HepG2 (cell line): ENCODE measurements at regions not wholly inside any gene's neighbourhood (a gene's known extent, or its start where the extent isn't known, plus 50 kb on each side); places are given as distances from the start of the nearest gene placed in this dataset.

ENCODE experiments used
- ATAC-seq: fragments of 200-7000 bp; cut with Tn5 transposase; 3 replicates; pipeline ENCODE4 v1.9.1; 2020; ENCODE audit warnings: mild to moderate bottlenecking, moderate library complexity
- BruUV-seq: library from RNA; stranded (reverse); fragments of 400-500 nt; replicated peaks from 2 replicates; lab custom pipeline; 2021; lab: Mats Ljungman, UMichigan
- CTCF ChIA-PET: fragments of 300-600 bp; formaldehyde crosslinking; extraction: SDS; loops from one replicate; lab custom pipeline; 2021; ENCODE audit warnings: low total read pairs, inconsistent platforms, low intra/inter-chr PET ratio; lab: Yijun Ruan, JAX
- POLR2A ChIA-PET: fragments of 350-600 bp; sonication (Branson Sonifier 250); formaldehyde crosslinking; loops from one replicate; lab custom pipeline; 2020; ENCODE audit warnings: antibody characterized with exemption, inconsistent platforms; lab: Yijun Ruan, JAX
- DNase-seq: peaks from one replicate; pipeline ENCODE4 v3.0.0-alpha.2; 2015; ENCODE audit warnings: low spot score
- FAIRE-seq: peaks from 3 replicates; lab custom pipeline; 2011; peaks lifted over from hg19 to GRCh38; lab: Jason Lieb, UNC
- H2AFZ ChIP-seq: one replicate; pipeline ENCODE4 v1.6.1; 2011; ENCODE audit warnings: low read length, inconsistent platforms
- H3K27ac ChIP-seq: fragments of 300-600 bp; 3 replicates; pipeline ENCODE4 v1.8.0; 2011; ENCODE audit warnings: mixed run types, mild to moderate bottlenecking, mixed read lengths, low read length, inconsistent platforms; ENCODE audit not compliant: insufficient read depth; ENCODE audit errors: extremely low read length
- H3K27me3 ChIP-seq, 2 experiments: fragments of 200-600 bp in 1 of 2; 2 replicates in 1 of 2; 3 replicates in 1 of 2; pipeline versions ENCODE4 v1.6.0 to v1.8.0; 2011; ENCODE audit warnings: low read length in 2 of 2, mild to moderate bottlenecking in 2 of 2, moderate library complexity in 2 of 2, inconsistent platforms in 1 of 2; ENCODE audit not compliant: insufficient read depth in 2 of 2, control insufficient read depth in 1 of 2
- H3K36me3 ChIP-seq, 2 experiments: fragments of 200-600 bp in 1 of 2; replicated peaks in 1 of 2; 2 replicates in 1 of 2; 3 replicates in 1 of 2; pipeline versions ENCODE4 v1.5.1 to v1.8.0; 2011; ENCODE audit warnings: low read length in 2 of 2, inconsistent platforms in 1 of 2; ENCODE audit not compliant: insufficient read depth in 2 of 2, control insufficient read depth in 1 of 2
- H3K4me1 ChIP-seq: 2 replicates; pipeline ENCODE4 v1.5.1; 2012; ENCODE audit warnings: low read length, inconsistent platforms; ENCODE audit not compliant: insufficient read depth
- H3K4me2 ChIP-seq: 2 replicates; pipeline ENCODE4 v1.6.0; 2011; ENCODE audit warnings: low read depth, low read length, inconsistent platforms
- H3K4me3 ChIP-seq, 3 experiments: fragments of 200-600 bp in 1 of 3; sonication (generic), shearing (Covaris generic) in 1 of 3; replicated peaks in 1 of 3; 2 replicates each; pipeline ENCODE4 v1.5.1; 2011 to 2016; ENCODE audit warnings: low read length in 3 of 3, inconsistent platforms in 2 of 3, low read depth in 2 of 3, mild to moderate bottlenecking in 2 of 3, control low read depth in 1 of 3, mixed read lengths in 1 of 3; ENCODE audit not compliant: insufficient read depth in 1 of 3
- H3K79me2 ChIP-seq: one replicate; pipeline ENCODE4 v1.6.1; 2011; ENCODE audit warnings: low read length, inconsistent platforms; ENCODE audit not compliant: insufficient read depth
- H3K9ac ChIP-seq: 2 replicates; pipeline ENCODE4 v1.6.0; 2011; ENCODE audit warnings: mild to moderate bottlenecking, low read depth, low read length, inconsistent platforms; ENCODE audit not compliant: insufficient read depth
- H3K9me3 ChIP-seq: 2 replicates; pipeline ENCODE4 v1.5.1; 2012; ENCODE audit warnings: mild to moderate bottlenecking, low read length
- H4K20me1 ChIP-seq: 2 replicates; pipeline ENCODE4 v1.6.0; 2011; ENCODE audit warnings: inconsistent platforms, mild to moderate bottlenecking, low read length, moderate library complexity; ENCODE audit not compliant: insufficient read depth
- KLF12 ChIP-seq: sonication (generic); formaldehyde crosslinking; IDR thresholded peaks from 2 replicates; pipeline ENCODE4 v1.4.0; 2020; ENCODE audit warnings: missing genetic modification reagents, borderline replicate concordance
- SNAI1 ChIP-seq: sonication (generic); formaldehyde crosslinking; IDR thresholded peaks from 2 replicates; pipeline ENCODE4 v1.5.0; 2020; ENCODE audit warnings: mild to moderate bottlenecking, missing genetic modification reagents, borderline replicate concordance
- ZFP41 ChIP-seq: sonication (generic); formaldehyde crosslinking; IDR thresholded peaks from 2 replicates; pipeline ENCODE4 v1.4.0; 2020; ENCODE audit warnings: mild to moderate bottlenecking, missing genetic modification reagents, borderline replicate concordance
- WGBS: methylation state at CpG from one replicate; pipeline ENCODE4 v1.1.6; 2017; ENCODE audit warnings: low lambda C conversion rate; 5-methylcytosine and 5-hydroxymethylcytosine counted together
- in situ Hi-C: cut with HindIII; loops from 2 replicates; pipeline ENCODE4 v1.10.0; 2017; ENCODE audit warnings: low pct_unique_long_range_greater_than_20kb; ENCODE audit not compliant: extremely low pct_ligation_motif_present
- intact Hi-C: fragments of 100-400 bp; cut with micrococcal nuclease; formaldehyde crosslinking; loops from one replicate; pipeline ENCODE4 v1.10.0; 2022; ENCODE audit not compliant: unreplicated experiment
- TF ChIP-seq, protein P1 (sequence below): sonication (generic); formaldehyde crosslinking; IDR thresholded peaks from 2 replicates; pipeline ENCODE4 v1.4.0; 2020; ENCODE audit warnings: missing genetic modification reagents; ENCODE audit errors: not compliant biosample characterization
- TF ChIP-seq, protein P2 (sequence below): sonication (generic); formaldehyde crosslinking; IDR thresholded peaks from 2 replicates; pipeline ENCODE4 v1.5.0; 2020; ENCODE audit warnings: mild to moderate bottlenecking, missing genetic modification reagents, moderate library complexity

DNA sequence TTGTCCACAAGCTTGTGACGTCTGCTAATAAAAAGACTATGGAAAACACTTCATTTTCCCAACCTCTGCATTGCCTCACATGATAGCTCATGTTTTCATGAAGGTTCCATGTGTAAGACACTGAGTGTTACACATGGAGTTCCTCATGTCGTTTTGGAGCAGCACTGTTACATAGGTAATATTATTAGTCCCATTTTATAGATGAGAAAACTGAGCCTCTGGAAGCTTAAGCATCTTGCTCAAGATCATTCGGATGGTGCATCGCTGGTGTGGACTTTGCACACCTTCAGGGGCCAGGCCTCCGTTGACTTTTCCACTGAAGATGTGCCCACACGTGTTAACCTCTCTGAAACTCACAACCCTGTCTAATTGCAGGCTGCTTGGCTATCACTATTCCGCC lies 743.4 kb downstream of the UQCRFS1 start:
- BruUV-seq, result no TSS peak
- FAIRE-seq (no peak), DNase-seq (no peak), ATAC-seq (no peak)
- Histone ChIP-seq H3K79me2 (no peaks in the 10 kb centered on the region), H3K4me1 (no peaks in the 10 kb centered on the region), H3K9me3 (peaks cover 45% of the 10 kb centered on the region), H3K27ac (no peak overlapping the region), H3K27me3 (no peaks in the 10 kb centered on the region; a peak in 1 of 5 replicates), H3K4me3 (no peak overlapping the region), H3K4me2 (no peak overlapping the region), H4K20me1 (no peaks in the 10 kb centered on the region), H2AFZ (no peak overlapping the region), H3K9ac (no peak overlapping the region), H3K36me3 (no peaks in the 10 kb centered on the region)
- CTCF ChIA-PET, result no interaction called here
- POLR2A ChIA-PET, result no interaction called here
- TF ChIP-seq ZFP41 (CRISPR knock-in tag) (no peak), SNAI1 (CRISPR knock-in tag) (no peak)
- TF ChIP-seq, protein P1, sequence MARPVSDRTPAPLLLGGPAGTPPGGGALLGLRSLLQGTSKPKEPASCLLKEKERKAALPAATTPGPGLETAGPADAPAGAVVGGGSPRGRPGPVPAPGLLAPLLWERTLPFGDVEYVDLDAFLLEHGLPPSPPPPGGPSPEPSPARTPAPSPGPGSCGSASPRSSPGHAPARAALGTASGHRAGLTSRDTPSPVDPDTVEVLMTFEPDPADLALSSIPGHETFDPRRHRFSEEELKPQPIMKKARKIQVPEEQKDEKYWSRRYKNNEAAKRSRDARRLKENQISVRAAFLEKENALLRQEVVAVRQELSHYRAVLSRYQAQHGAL (CRISPR knock-in tag), result no peak
- 26% methylated on average over 5 of the region's 7 CpGs for WGBS
- intact Hi-C loops (no loop called here), in situ Hi-C loops (loop anchor here (10.0 to 25.0 kb wide), 2 partner anchors 235 to 418 kb away; no protein-coding TSS in a partner anchor)

DNA sequence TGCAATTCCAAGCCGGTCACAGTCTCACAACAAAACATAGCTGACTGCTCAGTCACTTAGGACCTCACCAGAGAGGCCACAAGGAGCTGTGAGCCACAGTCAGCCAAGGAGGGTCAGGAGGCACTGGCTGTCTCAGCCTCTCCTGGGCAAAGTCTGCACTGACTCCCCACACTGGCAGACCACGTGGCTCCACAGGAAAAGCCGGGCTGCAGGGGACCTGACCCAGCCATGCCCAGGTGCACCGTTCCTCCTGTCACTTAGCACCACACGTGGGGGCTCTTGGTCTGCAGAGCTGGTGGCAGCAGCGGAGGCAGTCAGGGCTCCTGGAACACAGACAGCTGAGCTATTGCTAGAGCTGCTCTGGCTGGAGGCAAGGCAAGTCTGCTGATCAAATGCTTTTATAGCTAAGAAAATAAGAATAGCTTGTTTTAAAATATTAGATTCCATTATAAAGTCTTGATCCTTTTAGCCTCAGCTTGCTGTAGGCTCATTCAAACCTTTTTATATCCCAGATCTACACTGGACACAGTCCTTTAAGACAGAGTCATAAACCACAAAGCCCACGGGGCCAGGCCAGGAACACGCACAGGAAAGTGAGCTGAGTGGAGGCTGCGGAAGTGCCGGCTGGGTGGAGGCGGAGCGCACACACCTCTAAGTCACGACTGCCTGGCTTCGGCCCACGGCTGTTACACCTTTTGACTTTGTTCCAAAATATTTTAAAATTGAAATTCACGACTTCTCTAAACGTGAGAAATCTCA lies 744.1 kb downstream of the UQCRFS1 start:
- CTCF ChIA-PET, result no interaction called here
- WGBS, result 38% methylated on average over 17 of the region's 17 CpGs
- Histone ChIP-seq H3K36me3 (no peaks in the 10 kb centered on the region), H3K27ac (no peak overlapping the region), H4K20me1 (no peaks in the 10 kb centered on the region), H3K9me3 (peaks cover 46% of the 10 kb centered on the region), H3K27me3 (no peaks in the 10 kb centered on the region; a peak in 1 of 5 replicates), H3K4me2 (no peak overlapping the region), H3K4me3 (no peak overlapping the region), H2AFZ (no peak overlapping the region), H3K9ac (no peak overlapping the region), H3K79me2 (no peaks in the 10 kb centered on the region), H3K4me1 (no peaks in the 10 kb centered on the region)
- FAIRE-seq (no peak), ATAC-seq (peak; percentile 44; the same call in 2 of the 3 replicates), DNase-seq (no peak)
- POLR2A ChIA-PET, result no interaction called here
- in situ Hi-C loops (loop anchor here (10.0 to 25.0 kb wide), 2 partner anchors 236 to 418 kb away; no protein-coding TSS in a partner anchor), intact Hi-C loops (no loop called here)
- TF ChIP-seq, protein P2, sequence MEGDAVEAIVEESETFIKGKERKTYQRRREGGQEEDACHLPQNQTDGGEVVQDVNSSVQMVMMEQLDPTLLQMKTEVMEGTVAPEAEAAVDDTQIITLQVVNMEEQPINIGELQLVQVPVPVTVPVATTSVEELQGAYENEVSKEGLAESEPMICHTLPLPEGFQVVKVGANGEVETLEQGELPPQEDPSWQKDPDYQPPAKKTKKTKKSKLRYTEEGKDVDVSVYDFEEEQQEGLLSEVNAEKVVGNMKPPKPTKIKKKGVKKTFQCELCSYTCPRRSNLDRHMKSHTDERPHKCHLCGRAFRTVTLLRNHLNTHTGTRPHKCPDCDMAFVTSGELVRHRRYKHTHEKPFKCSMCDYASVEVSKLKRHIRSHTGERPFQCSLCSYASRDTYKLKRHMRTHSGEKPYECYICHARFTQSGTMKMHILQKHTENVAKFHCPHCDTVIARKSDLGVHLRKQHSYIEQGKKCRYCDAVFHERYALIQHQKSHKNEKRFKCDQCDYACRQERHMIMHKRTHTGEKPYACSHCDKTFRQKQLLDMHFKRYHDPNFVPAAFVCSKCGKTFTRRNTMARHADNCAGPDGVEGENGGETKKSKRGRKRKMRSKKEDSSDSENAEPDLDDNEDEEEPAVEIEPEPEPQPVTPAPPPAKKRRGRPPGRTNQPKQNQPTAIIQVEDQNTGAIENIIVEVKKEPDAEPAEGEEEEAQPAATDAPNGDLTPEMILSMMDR, result 0 out of 2 replicates have a peak, but pooled peaks have one; percentile 12
- no peak for TF ChIP-seq KLF12 (CRISPR knock-in tag)
- no TSS peak for BruUV-seq
